ENCODE measurements at regions not wholly inside any gene's neighbourhood (a gene's known extent, or its start where the extent isn't known, plus 50 kb on each side); places are given as distances from the start of the nearest gene placed in this dataset.
"Not testable (repeated sequence)": the region's sequence is repeated elsewhere in the genome, so short reads cannot be mapped to it uniquely, and the experiment has no call there.

DNA sequence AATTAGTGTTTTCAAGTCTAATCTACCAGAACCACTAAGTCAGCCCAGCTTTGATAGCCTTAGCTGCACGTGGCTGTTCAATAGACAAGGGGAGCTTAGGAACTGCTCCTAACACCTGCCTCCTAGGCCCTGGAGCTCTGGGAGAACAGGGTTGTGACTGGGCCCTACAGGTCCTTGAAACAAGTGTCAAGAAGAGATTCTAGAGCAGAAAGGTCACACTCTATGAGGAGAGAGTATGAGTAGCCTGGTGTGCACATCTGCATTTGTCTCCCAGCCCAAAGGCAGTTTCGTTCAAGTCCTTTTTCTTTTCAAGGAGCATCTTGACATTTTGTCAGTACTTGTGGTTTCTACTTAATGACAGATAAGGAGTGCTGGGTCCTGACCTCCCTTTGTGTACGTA lies 206.1 kb downstream of the PRELID2 start:
- no peaks in the 10 kb centered on the region for H3F3A ChIP-seq (ENCODE audit: insufficient read depth)
- H3K4me2 ChIP-seq (ENCODE audit: unreplicated experiment): no peak overlapping the region
- H3K27me3 ChIP-seq (replicated peaks; ENCODE audit: insufficient read depth): no peaks in the 10 kb centered on the region
- H3K9me3 ChIP-seq (ENCODE audit: low read depth): no peaks in the 10 kb centered on the region
- no peaks in the 10 kb centered on the region for H3K36me3 ChIP-seq (ENCODE audit: low read depth)
- no peak for DNase-seq
- H3K27ac ChIP-seq: no peak overlapping the region
- TF ChIP-seq EZH2 (IDR thresholded peaks at IDR 0.05; ENCODE audit: insufficient read depth, poor library complexity, severe bottlenecking): no peak
- no peak for TF ChIP-seq EZH2phosphoT487 (IDR thresholded peaks at IDR 0.05; ENCODE audit: insufficient read depth, low read depth)
- H3K4me1 ChIP-seq (ENCODE audit: insufficient read depth): no peaks in the 10 kb centered on the region
- H3K79me2 ChIP-seq (ENCODE audit: insufficient read depth): no peaks in the 10 kb centered on the region
- no peaks in the 10 kb centered on the region for H4K20me1 ChIP-seq (ENCODE audit: insufficient read depth)
- in situ Hi-C loops (cut with MboI): no loop called here
- H3K9me2 ChIP-seq (ENCODE audit: insufficient read depth): no peaks in the 10 kb centered on the region
- no peak overlapping the region for H3K4me3 ChIP-seq
- no peak overlapping the region for H3K9ac ChIP-seq
- 61 to 75% methylated on average over 3 of the region's 3 CpGs for WGBS, 2 experiments (ENCODE audit: low coverage in 1 of 2, low lambda C conversion rate in 2 of 2, missing lambda C conversion rate in 2 of 2)
- no peak overlapping the region for H2AFZ ChIP-seq

GRCh38 chr5:145628525-145628924 lies 206.6 kb downstream of the PRELID2 start:
- Histone ChIP-seq H3K36me3 (ENCODE audit: low read depth) (no peaks in the 10 kb centered on the region), H3K9me3 (ENCODE audit: low read depth) (no peaks in the 10 kb centered on the region), H4K20me1 (ENCODE audit: insufficient read depth) (no peaks in the 10 kb centered on the region), H2AFZ (no peak overlapping the region), H3K27ac (no peak overlapping the region), H3K4me3 (no peak overlapping the region), H3F3A (ENCODE audit: insufficient read depth) (no peaks in the 10 kb centered on the region), H3K4me2 (ENCODE audit: unreplicated experiment) (no peak overlapping the region), H3K9me2 (ENCODE audit: insufficient read depth) (no peaks in the 10 kb centered on the region), H3K79me2 (ENCODE audit: insufficient read depth) (no peaks in the 10 kb centered on the region), H3K9ac (no peak overlapping the region), H3K4me1 (ENCODE audit: insufficient read depth) (no peaks in the 10 kb centered on the region), H3K27me3 (replicated peaks; ENCODE audit: insufficient read depth) (no peaks in the 10 kb centered on the region)
- WGBS, 2 experiments (ENCODE audit: low coverage in 1 of 2, low lambda C conversion rate in 2 of 2, missing lambda C conversion rate in 2 of 2): 78 to 83% methylated on average over 4 of the region's 4 CpGs
- no peak for TF ChIP-seq EZH2phosphoT487 (IDR thresholded peaks at IDR 0.05; ENCODE audit: insufficient read depth, low read depth)
- TF ChIP-seq EZH2 (IDR thresholded peaks at IDR 0.05; ENCODE audit: insufficient read depth, poor library complexity, severe bottlenecking): no peak
- in situ Hi-C loops (cut with MboI): no loop called here
- no peak for DNase-seq

DNA sequence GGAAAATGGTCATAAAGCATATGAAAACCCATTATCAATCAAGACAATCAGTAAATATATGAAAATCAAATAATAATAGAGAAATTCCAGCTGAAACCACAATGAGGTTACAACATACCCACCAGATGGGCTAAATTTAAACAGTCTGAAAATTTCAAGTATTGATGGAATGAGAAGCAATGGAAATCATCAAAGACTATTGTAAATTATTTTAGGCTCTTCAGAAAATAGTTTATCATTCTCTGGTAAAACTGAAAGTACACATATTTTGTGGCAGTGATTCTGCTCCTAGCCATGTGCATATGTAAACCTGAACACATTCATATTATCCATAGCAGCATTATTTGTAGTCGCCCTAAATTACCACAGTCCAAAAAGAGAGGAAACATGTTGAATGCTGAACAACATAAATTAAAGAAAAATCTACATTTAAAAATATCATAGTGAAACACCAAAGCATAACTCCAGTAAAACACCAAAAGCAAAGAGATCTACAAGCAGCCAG lies 215.3 kb downstream of the PRELID2 start:
- Histone ChIP-seq H3K36me3 (ENCODE audit: low read depth) (no peaks in the 10 kb centered on the region), H2AFZ (no peak overlapping the region), H3K4me1 (ENCODE audit: insufficient read depth) (peaks cover 8% of the 10 kb centered on the region), H4K20me1 (ENCODE audit: insufficient read depth) (no peaks in the 10 kb centered on the region), H3F3A (ENCODE audit: insufficient read depth) (no peaks in the 10 kb centered on the region), H3K9ac (no peak overlapping the region), H3K9me2 (ENCODE audit: insufficient read depth) (no peaks in the 10 kb centered on the region), H3K4me2 (ENCODE audit: unreplicated experiment) (no peak overlapping the region), H3K9me3 (ENCODE audit: low read depth) (no peaks in the 10 kb centered on the region), H3K79me2 (ENCODE audit: insufficient read depth) (no peaks in the 10 kb centered on the region), H3K4me3 (no peak overlapping the region), H3K27me3 (replicated peaks; ENCODE audit: insufficient read depth) (no peaks in the 10 kb centered on the region), H3K27ac (no peak overlapping the region)
- TF ChIP-seq EZH2phosphoT487 (IDR thresholded peaks at IDR 0.05; ENCODE audit: insufficient read depth, low read depth) (no peak), EZH2 (IDR thresholded peaks at IDR 0.05; ENCODE audit: insufficient read depth, poor library complexity, severe bottlenecking) (no peak)
- DNase-seq: no peak
- in situ Hi-C loops (cut with MboI): no loop called here
- WGBS, 2 experiments (ENCODE audit: low coverage in 1 of 2, low lambda C conversion rate in 2 of 2, missing lambda C conversion rate in 2 of 2): 54 to 56% methylated on average over 1 of the region's 1 CpG

GRCh38 chr5:145616739-145617138 lies 218.4 kb downstream of the PRELID2 start:
- H3K4me2 ChIP-seq (ENCODE audit: unreplicated experiment); H3K4me3 ChIP-seq; H3K36me3 ChIP-seq (ENCODE audit: low read depth); H2AFZ ChIP-seq; H3K79me2 ChIP-seq (ENCODE audit: insufficient read depth); H3K9me3 ChIP-seq (ENCODE audit: low read depth); H3F3A ChIP-seq (ENCODE audit: insufficient read depth); H3K27ac ChIP-seq; H3K4me1 ChIP-seq (ENCODE audit: insufficient read depth); H3K27me3 ChIP-seq (replicated peaks; ENCODE audit: insufficient read depth); DNase-seq; H3K9me2 ChIP-seq (ENCODE audit: insufficient read depth); H3K9ac ChIP-seq; in situ Hi-C loops (cut with MboI); H4K20me1 ChIP-seq (ENCODE audit: insufficient read depth): not testable (repeated sequence)
- 81 to 82% methylated on average over 7 of the region's 7 CpGs for WGBS, 2 experiments (ENCODE audit: low coverage in 1 of 2, low lambda C conversion rate in 2 of 2, missing lambda C conversion rate in 2 of 2)

GRCh38 chr5:145598983-145599382 lies 236.2 kb downstream of the PRELID2 start:
- no peaks in the 10 kb centered on the region for H3K9me3 ChIP-seq (ENCODE audit: low read depth)
- H3K79me2 ChIP-seq (ENCODE audit: insufficient read depth): no peaks in the 10 kb centered on the region
- no peak overlapping the region for H2AFZ ChIP-seq
- H3K27me3 ChIP-seq (replicated peaks; ENCODE audit: insufficient read depth): no peaks in the 10 kb centered on the region
- no peaks in the 10 kb centered on the region for H3K4me1 ChIP-seq (ENCODE audit: insufficient read depth)
- H3F3A ChIP-seq (ENCODE audit: insufficient read depth): no peaks in the 10 kb centered on the region
- no peaks in the 10 kb centered on the region for H3K9me2 ChIP-seq (ENCODE audit: insufficient read depth)
- H3K36me3 ChIP-seq (ENCODE audit: low read depth): no peaks in the 10 kb centered on the region
- 93 to 94% methylated on average over 2 of the region's 2 CpGs for WGBS, 2 experiments (ENCODE audit: low coverage in 1 of 2, low lambda C conversion rate in 2 of 2, missing lambda C conversion rate in 2 of 2)
- H3K9ac ChIP-seq: no peak overlapping the region
- no peak overlapping the region for H3K4me3 ChIP-seq
- TF ChIP-seq EZH2phosphoT487 (IDR thresholded peaks at IDR 0.05; ENCODE audit: insufficient read depth, low read depth) (no peak), EZH2 (IDR thresholded peaks at IDR 0.05; ENCODE audit: insufficient read depth, poor library complexity, severe bottlenecking) (no peak)
- H3K4me2 ChIP-seq (ENCODE audit: unreplicated experiment): no peak overlapping the region
- no peak overlapping the region for H3K27ac ChIP-seq
- no peaks in the 10 kb centered on the region for H4K20me1 ChIP-seq (ENCODE audit: insufficient read depth)
- DNase-seq: no peak
- in situ Hi-C loops (cut with MboI): no loop called here
